Uterus (tissue), 2 donors: ENCODE measurements at regions not wholly inside any gene's neighbourhood (a gene's known extent, or its start where the extent isn't known, plus 50 kb on each side); places are given as distances from the start of the nearest gene placed in this dataset.

Source experiments
- CTCF ChIP-seq, 4 experiments: fragments of 200-600 bp in 2 of 4; fragments of 450-650 bp in 2 of 4; sonication (generic) in 2 of 4; IDR thresholded peaks; one replicate each; pipeline ENCODE4 v1.5.1; 2016 to 2019; ENCODE audit warnings: antibody characterized with exemption in 4 of 4, mild to moderate bottlenecking in 2 of 4, moderate library complexity in 1 of 4
- POLR2A ChIP-seq, 2 donors: fragments of 450-650 bp; IDR thresholded peaks; one replicate each; pipeline ENCODE4 v1.6.1; 2016; ENCODE audit warnings: antibody characterized with exemption in 2 of 2, mild to moderate bottlenecking in 1 of 2, moderate library complexity in 1 of 2

GRCh38 chr5:13356226-13356625 is 588.3 kb downstream of the DNAH5 start:
- TF ChIP-seq CTCF (IDR thresholded peaks at IDR 0.05): no peak
- TF ChIP-seq POLR2A (IDR thresholded peaks at IDR 0.05): no peak
